GM11168 (cell line): ENCODE measurements at regions not wholly inside any gene's neighbourhood (a gene's known extent, or its start where the extent isn't known, plus 50 kb on each side); places are given as distances from the start of the nearest gene placed in this dataset.

Source experiments
- in situ Hi-C: fragments of 300-500 bp; cut with MboI; formaldehyde crosslinking; loops from one replicate; pipeline ENCODE4 v1.12.0; 2022; ENCODE audit warnings: low sequenced_read_pairs; ENCODE audit not compliant: unreplicated experiment

DNA sequence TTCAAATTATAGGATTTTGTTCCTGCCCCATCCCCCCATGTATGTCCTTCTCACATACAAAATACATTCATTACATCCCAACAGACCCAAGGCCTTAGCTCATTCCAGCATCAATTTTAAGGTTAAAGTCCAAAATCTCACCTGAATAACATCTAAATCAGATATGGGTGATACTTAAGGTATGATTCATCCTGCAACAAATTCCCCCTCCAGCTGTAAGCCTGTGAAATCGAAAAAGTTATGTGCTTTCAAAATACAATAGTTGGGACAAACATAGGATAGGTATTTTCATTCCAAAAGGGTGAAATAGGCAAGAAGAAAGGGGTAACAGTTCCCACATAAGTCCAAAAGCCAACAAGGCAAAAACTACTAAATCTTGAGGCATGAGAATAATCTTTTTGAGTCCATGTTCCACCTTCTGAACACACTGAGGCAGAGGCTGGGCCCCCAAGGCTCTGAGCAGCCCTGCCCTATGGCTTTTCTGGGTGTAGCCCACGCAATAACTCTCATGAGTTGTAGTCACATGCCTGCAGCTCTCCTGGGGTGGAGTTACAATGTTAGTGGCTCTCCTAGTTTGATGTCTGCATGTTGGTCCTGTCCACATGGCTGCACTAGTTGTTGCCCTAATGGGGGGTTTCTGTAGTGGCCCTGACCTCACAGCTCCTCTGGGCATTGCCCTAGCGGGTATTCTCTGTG is 243.9 kb upstream of the SMARCA2 start:
- in situ Hi-C loops = no loop called here

DNA sequence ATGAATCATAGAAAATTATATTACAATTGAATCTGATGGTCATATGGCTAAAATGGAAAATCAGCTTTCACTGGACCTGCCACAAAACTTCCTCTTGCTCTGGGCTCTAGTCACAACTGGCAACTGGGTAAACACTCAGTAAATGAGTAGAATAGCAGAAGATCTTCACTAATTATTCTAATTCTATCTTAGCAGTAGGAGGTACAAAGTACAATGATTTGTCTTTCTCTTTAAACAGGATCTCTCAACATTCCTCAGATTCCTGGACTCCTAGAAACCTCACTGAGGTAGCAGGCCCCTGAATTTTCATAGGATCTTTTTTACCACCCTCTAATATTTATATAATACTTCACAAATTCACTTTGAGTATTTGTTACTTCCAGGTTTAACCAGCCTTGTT is 239.9 kb upstream of the SMARCA2 start:
- in situ Hi-C loops = no loop called here

DNA sequence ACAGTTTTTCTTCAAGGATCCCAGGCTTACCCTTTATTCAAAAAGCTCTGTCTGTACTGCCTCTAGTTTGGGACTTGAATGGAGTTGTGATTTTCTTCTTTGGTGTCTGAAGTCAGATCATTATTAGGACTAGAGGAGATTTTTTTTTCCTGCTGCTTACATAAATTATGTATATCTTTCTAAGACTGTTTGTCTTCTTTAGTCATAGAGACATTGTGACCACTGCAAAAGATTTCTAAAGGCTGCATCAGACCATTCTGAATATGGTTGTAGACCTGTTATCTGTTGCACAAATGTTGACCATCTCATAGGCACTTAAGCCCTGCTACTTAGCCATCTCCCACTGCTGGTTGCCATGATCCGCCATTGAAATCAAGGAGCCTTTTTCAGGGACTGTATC is 238.5 kb upstream of the SMARCA2 start:
- in situ Hi-C loops = no loop called here

DNA sequence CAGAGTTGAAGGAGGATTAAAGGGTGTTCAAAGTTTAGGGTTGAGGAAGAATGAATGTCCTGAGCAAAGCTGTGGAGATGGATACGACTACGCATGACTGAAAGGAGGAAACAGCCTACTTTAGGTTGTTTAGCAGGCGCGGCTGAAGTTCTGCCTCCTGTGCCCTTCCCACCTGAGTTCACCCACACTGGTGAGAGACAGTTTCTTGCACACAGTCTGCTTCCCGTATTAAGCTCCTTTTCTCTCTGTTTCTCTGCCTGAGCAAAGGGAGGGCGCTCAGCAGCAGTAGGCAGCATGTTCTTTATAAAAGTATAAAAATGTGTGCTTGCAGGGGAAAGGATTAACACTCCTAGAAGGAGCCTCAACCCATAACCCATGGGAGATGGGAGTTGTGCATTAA is 224.0 kb upstream of the SMARCA2 start:
- in situ Hi-C loops = no loop called here

DNA sequence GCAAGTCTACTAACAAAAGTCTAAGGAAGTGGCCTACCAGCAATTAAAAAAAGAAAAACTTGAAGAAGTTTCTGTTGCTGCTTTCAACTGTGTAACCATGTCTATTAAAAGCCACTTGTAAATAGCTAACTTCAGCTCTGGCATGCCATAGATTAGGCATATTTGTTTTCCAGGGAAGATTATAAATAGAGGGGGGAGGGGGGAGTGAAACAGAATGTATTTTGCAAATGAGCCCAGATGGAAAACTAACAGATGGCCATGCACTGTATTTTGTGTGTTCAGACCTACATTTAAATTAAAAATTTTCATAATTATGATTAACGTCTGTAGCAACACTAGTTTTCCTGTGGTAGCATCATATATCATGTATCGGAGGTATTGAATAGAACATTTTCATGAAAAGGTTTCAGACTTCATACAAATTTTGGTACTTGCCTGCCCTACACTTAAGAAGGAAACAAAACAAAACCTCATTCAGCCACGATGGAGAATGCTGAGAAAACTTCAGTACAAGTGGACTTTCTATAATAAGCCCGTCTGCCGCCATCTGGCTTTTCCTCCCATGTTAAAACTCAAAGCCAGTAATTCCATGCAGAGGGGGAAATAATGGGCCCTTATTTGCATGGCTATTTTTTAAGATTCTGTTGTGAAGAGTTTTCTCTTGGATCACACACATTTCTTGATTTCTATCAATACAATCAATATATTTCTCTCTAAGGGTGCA is 220.4 kb upstream of the SMARCA2 start:
- in situ Hi-C loops = no loop called here

DNA sequence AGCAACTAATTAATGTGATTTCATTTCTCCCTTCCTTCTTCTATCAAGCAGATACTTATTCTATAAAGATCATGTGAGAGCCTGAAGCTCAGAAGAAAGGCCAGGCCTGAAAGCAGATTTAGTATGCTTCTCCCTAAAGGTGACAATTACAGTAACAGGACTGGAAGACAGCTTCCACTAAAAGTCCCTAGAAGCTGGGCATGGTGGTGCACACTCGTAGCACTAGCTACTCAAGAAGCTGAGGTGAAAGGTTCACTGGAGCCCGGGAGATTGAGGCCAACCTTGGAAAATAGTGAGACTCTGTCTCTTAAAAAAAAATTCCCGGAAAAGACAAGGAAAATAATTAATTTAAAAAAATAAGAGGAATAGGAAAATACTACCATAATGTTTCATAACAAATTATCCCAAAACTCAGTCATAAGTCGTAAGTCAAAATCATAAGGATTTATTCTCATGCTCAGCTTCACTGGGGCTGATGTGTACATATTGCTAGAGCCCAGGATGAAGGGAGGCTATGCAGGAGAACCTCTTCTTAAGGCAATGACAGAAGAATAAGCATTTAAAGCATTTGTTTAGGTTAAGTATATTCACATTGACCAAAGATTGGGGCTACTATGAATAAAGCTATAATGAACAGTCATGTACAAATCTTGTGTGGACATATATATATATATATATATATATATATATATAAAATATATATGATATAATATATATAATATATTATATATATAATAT is 210.8 kb upstream of the SMARCA2 start:
- in situ Hi-C loops = no loop called here

DNA sequence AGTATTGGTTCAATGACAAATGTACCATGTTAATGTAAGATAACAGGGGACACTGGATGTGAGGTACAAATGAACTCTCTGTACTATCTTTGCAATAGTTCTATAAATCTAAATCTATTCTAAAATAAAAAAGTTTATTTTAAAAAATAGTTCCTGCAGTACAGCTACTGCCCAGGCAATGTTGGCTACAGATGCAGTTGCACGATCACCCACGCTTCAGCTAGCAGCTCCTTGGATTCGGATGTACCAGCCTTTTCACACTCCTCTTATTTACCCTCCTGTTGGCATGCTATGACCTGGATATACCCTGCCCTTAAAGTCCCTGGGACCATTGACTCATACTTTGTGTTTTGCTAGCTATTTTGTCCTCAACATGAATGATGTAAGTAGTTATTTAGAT is 185.4 kb upstream of the SMARCA2 start:
- in situ Hi-C loops = loop anchor here (10.0 to 25.0 kb wide), 2 partner anchors 115 to 367 kb away; no protein-coding TSS in a partner anchor

DNA sequence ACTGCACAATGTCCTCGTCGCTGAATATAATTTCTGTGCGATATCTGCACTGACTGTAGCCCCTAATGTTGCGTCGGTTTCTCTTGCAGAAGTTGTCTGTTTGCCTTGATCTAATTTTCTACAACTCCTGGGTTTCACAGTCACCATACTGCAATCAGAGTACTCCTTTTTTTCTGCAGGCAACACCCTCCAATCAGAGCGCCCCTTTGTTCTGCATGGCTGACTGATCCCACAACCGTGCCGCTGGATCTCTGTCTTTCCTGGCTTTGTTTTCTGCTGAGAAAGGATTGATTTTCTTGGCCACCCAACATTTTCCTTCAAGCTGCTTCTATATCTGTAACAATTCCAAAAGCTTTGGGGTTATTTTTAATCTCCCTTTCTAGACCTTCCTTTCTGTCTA is 182.2 kb upstream of the SMARCA2 start:
- in situ Hi-C loops = loop anchor here (10.0 to 25.0 kb wide), 2 partner anchors 118 to 371 kb away; no protein-coding TSS in a partner anchor

DNA sequence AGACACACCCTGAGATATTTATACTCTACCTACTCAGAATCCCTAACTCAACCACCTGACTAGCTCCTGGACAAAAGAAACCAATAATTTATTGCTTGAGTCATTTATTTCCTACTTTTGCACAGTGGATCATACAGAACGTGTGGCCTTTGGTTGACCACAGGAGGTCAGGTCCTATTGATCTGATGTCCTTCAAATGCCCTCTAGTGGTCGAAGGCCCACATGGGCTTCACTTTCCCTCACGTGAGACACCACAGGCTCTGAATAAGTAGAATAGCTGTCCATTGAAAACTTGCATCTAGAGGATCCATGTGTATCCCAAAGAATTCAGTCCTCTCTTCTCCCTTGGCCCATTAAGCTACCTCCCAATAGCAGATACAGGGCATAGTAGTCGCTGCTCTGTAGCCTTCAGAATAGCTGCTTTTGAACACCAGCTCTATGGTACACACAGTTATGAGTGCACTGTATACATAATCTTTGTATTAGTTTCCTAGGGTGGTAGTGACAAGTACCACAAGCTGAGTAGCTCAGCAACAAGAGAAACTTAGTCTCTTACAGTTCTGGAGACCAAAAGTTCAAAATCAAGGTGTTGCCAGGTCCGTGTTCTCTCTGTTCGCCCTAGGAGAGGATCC is 177.6 kb upstream of the SMARCA2 start:
- in situ Hi-C loops = loop anchor here (10.0 to 25.0 kb wide), 2 partner anchors 123 to 375 kb away; no protein-coding TSS in a partner anchor

DNA sequence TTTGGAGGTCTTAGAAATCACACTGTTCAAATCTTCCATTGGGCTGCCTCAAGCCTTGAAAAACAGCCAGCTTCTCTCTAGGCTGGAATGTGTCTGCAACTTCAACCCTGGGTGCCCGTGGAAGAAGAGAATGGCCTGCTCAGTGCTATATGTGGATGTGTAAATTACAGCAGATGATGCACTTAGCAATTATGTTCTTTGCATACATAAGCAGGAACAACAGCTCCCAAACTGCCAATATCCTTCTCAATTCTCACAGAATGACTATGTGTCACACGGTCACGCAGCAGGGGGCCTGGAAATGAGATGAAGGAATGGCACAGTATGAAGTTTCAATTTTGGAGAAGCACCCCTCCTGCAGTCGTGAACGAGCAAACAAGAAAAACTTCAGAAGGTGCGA is 175.2 kb upstream of the SMARCA2 start:
- in situ Hi-C loops = loop anchor here (10.0 to 25.0 kb wide), 2 partner anchors 125 to 378 kb away; no protein-coding TSS in a partner anchor

DNA sequence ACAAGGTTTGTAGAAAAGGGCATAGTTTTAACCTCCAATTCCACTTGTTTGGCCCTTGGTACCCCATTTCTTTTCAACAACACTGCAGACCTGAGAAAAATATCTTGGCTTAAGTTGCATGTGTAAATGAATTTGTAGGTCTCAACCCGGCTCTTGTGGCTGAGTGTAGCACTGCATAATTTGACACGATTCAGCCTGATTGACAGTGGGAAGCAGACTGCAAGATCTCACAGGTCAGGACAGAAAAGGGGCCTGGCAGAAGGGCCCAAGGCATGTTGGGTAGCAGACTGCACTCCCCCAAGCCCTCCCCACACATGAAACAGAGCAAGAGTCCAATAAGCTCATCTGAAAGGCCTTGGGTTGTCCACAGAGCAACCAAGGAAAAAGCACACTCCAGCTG is 169.7 kb upstream of the SMARCA2 start:
- in situ Hi-C loops = loop anchor here (25.0 kb wide), 1 partner anchor 383 kb away; no protein-coding TSS in a partner anchor

DNA sequence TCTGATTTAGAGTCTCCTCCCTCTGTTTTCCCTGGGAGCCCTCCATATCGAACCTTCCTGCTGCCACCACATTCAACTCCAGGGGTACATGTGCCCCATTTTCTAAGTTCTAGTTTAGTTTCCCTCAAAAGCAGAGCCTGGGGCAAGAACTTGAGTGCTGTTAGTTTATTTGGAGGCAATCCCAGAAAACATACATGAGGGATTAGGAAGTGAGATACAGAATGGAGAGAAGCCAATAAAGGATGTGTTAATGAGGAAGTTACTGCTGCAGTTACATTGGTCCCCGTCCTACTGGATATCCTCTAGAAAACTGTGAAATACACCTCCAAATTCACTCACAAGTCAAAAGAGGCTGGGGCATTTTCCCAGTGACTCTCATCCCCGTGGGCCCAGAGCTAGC is 159.4 kb upstream of the SMARCA2 start:
- in situ Hi-C loops = no loop called here

DNA sequence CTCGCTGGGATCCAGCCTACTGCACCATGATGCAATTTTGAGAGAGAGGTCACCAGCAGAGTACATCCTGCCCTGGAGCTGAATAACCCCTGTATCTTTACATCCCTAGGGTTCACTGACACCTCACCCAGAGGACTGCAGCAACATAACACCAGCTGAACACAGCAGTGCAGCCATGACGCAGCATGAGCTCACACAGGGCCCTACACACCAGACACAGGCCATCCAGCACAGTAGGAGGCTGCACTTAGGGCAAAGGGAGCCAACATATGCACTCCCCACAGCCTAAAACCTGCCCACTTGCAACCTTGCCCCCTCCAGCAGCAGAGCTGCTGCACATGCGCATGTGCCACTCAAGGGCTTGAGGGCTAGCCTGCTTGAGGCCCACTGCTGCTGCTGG is 157.3 kb upstream of the SMARCA2 start:
- in situ Hi-C loops = no loop called here

DNA sequence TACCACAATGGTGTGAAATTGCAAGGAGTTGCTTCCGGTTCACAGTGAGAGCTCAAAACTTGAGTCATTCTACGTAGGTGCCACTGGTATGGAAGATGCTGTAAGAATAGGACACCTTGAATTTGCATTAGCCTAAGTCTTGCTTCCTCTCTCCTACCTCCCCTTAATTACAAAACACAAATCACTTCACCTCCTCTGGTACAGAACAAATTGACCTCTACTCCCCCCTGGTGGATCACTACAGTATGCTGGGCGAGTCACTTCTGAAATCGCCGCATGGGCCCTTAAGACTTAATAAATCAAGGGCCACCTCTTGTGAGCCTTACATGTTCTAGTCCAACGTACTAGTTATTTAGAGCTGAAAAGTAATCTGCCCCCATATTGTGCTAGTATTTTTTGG is 145.3 kb upstream of the SMARCA2 start:
- in situ Hi-C loops = no loop called here

DNA sequence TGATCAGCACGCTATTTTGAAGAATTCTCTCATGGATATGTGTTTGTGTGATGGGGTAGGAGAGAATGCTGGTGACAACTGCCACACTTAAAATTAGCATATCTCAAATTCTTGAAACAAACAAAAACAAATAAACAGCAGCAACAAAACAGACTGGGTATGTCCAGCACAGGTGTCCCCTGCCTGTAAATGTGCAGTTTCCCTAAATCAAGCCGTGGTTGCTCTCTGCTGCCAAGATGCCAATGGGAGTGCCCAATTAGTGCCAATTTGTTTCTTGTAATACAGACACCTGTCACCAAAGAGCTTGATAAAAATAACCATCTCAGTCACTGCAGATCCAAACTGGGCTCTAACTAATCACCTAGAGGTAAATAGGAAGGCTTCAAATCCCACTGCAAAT is 144.2 kb upstream of the SMARCA2 start:
- in situ Hi-C loops = no loop called here

DNA sequence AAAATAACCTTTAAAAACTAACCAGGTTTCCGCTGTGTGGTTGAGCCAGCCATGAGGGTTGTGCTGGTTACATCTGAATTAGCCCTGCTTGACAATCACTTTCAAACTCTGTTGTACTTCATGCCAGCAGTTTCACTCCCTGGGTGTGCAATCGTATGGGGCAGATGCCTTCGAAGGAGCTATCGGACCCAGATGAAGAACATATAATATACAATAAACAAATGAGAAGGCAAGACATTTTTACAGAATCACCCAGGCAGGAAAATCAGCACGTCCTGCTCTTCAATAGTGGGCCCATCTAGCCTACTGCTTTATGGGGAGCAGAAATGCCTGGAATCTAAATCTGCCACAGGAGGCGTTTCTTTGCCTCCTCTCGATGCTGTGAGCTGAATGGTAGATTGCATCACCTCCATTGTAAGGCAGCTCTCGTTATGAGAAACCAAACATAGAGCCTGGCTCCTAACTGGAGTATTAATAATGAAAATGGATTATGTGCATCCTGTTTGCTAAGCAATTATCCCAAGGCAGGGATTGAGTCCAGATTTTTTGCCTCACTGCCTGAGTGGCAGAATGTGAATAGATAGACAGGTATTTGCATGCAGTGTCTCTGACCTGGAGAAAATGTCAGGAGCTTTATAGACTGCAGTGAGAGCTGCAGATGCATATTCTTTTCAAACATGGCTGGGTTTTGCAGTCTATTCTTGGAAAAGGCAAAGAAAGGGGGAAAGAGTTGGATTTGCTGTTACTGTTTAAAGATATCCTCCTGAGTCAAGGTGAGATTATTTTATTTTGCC is 143.3 kb upstream of the SMARCA2 start:
- in situ Hi-C loops = no loop called here

DNA sequence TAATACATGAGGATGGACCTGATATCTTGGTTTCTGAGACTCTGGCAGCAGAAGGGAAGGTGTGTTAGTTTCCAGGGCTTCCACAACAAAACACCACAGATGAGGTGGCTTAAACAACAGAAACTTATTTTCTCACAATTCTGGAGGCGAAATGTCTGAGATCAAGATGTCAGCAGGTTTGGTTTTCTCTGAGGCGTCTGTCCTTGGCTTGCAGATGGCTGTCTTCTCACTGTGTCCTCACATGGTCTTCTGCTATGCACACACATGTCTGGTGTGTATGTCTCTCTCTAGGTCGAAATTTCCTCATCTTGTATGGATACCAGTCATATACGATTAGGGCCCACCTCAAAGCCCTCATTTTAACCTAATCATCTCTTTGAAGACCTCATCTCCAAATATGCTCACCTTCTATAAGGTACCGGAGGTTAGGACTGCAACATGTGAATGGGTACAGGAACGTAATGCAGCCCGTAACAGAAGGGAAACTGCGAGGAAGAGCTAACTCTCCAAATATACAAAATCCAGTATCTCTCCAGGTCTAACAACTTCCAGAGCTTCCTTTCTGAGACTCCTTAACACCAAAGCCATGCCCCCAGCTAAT is 139.8 kb upstream of the SMARCA2 start:
- in situ Hi-C loops = no loop called here

DNA sequence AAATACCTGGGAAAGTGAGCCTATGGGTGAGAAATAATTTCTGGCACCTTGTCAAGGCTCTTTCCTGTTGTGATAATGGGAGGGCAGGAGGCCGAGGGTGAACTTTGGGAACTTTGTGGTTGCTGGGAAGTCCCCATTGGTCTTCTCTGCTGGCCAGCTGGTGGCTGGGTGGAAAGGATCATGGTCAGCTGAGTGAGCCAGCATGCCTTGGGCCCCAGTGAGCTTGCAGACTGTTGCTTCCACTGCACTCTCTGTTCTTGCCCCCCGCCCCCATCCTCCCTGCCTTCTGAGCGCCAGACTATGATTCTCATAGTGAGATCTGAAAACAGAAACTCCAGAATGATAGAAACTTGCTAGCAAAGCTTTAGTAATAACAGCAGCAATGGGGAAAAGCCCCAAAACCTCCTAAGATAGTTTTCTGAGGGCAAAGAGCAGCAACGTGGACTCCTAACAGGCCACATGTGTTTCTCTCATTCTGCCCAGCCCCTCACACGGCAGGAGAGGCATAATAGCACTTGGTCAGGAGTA is 139.2 kb upstream of the SMARCA2 start:
- in situ Hi-C loops = no loop called here

DNA sequence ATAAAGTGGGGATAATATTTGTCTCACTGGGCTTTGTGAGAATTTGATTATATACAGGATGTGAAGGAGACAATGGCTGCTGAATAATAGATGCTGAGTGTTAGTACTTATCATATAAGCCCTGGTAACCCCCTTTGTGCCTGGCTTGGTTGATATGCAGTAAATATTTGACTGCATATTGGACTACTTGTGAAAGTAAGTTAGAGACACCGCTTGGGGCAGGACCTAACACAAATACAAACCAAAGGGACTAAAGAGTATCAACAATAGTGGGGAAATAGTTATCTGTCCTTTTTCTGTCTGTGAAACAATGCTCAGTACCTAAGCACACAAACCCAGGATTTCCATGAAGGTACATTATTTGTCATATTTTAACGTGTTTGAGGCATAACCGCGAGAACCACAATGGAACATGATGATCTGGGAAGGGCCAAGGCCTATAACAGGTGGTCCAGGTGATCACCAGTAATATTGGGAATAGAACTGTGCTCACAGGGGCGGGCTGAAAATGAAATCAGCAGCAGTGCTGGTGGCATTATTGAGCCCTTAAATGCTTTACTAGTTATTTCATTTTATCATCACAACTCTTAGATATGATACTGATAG is 138.2 kb upstream of the SMARCA2 start:
- in situ Hi-C loops = no loop called here
